GM04503 (cell line): ENCODE measurements at regions not wholly inside any gene's neighbourhood (a gene's known extent, or its start where the extent isn't known, plus 50 kb on each side); places are given as distances from the start of the nearest gene placed in this dataset.

Source experiments
- DNase-seq: peaks from one replicate; pipeline ENCODE4 v3.0.0-alpha.2; 2012; ENCODE audit warnings: low read depth

DNA sequence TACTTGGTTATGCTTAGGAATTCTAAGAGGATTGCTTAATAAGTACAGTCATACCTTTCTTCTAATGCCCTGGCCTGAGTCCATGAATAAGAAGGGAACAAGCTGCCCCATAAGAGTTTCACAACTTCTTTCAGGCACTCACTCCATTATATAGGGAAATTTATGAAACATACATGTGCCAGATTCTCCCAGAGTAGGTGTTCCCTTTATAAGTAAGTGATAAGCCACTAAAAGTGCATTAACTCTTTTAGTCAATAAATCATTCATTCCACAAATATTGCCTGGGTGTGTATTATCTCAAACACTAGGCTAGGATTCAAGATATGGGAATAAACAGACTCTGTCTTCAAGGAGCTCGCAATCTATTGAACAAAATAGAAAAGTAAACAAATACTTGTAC is 84.5 kb upstream of the RBBP8 start:
- no peak for DNase-seq

DNA sequence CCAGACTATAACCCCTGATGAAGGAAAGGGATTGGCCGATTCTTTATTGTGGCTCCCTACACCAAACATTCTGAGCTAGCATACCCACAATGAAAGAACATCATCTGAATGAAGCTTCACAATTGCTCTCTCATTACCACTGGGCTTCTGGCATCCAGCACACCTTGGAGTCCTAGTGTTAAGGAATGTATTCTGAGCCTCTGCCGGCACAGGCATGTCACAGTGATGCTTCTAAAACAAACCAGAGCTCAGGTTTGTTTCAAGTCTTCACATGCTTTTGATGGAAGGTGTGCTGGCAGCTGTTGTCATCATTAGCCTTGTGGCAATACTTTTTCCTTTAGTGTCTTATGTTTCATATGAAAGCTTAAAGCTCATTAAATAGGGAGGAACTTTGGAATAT is 76.3 kb upstream of the RBBP8 start:
- no peak for DNase-seq

DNA sequence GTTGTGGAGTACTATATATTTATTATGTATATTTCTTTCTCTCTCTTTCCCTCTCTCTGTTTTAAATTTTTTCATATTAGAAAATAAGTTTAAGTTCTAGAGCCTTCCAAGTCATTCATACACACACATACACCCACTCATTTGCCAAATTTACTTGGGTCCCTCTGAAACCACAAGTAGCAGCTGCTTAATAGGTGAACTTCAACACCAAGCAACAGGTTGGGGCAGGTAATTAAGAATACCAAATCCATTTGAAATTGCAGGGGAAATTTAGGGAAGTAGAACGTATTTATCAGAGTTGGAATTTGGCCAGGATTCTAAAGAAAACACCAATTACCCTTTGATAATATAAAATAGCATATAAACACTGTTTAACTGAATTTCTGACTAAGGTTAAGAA is 75.0 kb upstream of the RBBP8 start:
- DNase-seq, result no peak

DNA sequence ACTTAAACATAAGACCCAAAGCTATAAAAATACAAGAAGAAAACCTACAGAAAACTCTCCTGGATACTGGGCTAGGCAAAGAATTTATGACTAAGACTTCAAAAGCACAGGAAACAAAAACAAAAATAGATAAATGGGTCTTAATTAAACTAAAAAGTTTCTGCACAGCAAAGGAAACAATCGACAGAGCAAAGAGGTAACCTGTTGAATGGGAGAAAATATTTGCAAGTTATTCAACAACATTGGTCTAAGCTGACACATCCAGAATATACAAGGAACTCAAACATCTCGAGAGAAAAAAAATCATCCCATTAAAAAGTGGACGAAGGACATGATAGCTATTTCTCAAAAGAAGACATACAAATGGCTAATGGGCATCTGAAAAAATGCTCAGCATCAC is 72.3 kb upstream of the RBBP8 start:
- no peak for DNase-seq

DNA sequence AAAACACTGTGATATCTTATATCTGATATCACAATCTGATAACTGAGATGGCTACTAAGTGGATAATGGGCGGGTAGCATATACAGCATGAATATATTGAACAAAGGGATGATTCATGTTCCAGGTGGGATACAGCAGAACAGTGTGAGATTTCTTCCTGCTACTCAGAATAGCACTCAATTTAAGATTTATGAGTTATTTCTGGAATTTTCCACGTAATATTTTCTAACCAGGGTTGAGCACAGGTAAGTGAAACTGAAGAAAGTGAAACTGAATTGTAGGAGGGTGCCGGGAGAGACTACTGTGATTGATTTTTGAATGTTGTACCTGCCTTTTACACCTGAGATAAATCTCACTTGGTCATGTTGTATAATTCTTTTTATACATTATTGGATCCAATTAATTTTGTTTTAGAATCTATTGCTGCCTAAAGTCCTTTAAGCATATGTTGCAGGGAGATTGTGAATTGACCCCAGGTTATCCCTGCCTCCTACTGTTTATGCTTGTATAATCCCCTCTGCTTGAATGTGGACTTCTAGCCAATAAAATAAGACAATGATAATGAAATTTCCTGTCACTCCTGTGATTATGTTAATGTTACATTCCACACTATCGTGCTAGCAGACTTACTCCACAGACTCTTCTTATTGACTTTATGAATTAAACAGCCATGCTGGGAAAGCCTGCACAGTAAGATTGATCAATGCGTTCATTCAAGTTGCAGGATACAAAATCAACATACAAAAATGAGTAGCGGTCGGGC is 67.6 kb upstream of the RBBP8 start:
- no peak for DNase-seq

DNA sequence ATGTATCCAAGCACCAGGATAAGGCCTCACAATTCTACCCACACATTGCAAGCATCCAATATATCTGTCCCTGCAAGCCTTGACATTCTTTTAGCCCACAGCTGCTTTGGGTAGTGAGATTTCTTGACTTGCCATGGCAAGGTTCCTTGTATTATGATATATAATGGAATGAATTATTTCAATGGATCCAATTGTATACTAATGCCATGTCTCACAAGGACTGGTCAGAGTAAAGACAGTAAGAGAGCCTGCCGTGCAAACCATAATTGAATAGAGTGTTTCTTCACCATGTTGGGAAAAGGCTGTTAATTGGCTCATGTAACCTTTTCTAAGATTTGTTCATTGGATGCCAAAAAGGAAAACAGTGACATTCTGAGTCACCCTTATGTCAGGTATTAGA is 64.3 kb upstream of the RBBP8 start:
- no peak for DNase-seq

DNA sequence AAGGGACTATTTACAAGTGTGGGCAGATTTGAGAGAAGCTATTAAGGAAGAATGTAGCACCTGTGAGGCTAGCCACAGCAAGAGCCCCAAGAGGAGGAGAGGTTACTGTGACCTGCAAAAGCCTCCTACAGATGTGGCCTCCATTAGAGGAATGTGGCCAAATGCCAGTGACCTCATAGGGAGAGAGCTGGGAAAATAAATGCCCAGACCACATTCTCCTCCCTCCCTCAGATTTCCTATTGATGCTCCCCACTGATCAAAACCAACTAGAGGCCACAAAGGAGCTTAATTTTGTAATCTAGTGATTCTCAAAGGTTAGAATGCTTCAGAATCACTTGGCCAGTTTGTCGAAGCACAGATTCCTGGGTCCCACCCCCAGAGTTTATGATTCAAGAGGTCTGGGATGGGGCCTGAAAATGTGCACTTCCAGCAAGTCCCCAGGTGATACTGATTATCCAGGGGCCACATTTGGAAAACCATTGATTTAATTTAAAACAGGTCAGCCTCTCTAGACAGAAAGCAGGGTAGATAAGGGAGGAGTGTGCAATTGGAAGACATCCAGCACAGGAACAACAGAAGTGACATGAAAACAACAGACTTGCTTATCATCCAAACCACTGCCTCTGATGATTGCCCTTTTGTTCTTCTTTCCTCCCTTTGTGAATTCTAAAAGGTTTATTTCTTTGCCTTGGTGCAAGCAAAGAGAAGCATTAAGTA is 61.2 kb upstream of the RBBP8 start:
- no peak for DNase-seq

DNA sequence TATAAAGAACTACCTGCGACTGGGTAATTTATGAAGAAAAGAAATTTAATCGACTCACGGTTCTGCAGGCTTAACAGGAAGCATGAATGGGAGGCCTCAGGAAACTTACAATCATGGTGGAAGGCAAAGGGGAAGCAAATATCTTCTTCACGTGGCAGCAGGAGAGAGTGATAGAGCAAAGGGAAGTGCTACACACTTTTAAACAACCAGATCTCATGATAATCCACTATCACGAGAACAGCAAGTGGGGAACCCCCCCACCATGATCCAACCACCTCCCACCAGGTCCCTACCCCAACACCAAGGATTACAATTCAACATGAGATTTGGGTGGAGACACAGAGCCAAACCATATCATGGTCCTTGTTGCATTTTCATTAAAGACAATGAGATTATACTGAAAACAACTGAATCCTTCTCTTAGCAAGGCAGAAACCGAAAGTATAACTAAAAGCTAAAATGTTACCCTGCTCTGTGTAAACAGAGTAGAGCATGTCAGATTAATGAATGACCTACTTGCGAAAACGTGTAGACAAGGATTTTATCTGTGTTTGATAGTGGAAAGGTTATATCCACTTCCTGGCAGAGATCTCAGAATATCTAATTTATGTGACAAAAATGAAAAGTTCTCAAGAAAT is 60.1 kb upstream of the RBBP8 start:
- no peak for DNase-seq

DNA sequence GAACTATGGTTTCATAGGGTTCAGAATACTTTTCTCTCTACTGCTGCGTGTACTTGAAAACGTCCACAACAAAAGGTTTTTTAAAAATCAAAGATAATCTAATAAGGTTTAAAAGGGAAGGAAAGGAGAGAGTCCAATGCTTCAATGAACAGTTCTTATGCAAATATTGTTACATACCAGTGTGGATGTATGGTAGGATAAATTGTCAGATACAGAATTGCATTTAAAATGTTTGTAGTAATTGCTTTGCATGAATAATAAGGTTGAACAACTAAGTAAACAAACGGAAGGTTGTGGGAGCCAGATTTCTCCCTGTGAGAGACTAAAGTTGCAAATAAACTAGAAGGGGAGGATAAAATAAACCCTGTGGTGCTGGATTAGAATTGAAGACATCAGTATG is 53.8 kb upstream of the RBBP8 start:
- no peak for DNase-seq

DNA sequence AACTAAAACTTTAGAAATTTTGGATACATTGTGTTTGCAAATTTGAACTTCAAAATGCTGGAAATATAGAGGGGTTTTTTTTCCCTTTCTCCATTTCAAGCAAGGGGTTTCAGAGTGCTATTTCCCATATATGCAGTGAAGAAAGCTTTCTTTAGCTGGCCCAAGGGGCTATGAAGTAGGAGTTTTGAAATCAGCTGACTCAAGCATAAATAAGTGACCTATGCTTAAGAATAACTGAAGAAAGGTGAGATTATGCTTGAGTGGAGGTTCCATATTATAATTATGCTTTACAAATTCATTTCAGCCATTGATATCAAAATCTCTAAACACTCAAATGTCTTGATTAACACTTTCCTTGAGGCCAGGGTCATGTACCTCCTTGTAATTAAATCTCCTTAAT is 51.0 kb upstream of the RBBP8 start:
- no peak for DNase-seq

DNA sequence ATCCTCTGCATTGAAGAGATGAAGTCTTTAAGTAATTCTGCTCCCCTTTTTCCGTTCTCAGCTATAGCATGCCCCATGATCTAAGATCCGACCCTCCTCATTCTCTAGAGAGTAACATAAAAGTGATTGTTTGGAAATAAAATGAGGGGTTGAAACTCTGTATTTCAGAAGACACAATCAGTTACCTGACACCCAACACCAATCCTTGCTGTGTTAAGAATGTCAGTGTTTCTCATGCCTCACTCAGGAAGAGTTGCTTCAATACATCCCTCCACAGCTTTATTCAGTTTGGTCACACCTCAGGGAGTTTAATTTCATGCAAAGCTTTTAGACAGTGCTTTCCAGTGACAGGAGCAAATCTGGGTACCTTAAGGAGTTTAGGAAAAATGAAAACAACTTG is 49.9 kb upstream of the RBBP8 start:
- DNase-seq, result no peak
